ENCODE measurements at regions not wholly inside any gene's neighbourhood (a gene's known extent, or its start where the extent isn't known, plus 50 kb on each side); places are given as distances from the start of the nearest gene placed in this dataset.

DNA sequence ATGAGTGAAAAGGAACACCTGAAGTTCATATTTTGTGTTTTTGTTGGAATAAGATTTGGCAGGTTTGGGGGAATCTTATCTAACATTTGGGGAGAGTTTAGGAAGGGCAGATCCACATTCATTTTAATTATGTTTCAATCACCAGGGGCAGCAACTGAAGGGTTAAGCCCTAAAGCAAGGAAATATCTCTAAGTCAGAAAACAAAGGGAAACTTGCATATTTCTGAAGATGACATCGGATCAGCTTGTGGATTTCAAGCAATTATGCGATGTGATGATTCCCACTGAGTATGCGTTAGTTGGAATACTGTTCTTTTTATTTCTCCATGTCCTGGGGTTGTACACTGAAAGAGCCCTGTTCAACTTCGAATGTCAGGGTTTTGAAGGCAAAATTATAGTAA lies 59.8 kb upstream of the NFIB start:
- no peaks in the 10 kb centered on the region for H3K9me3 ChIP-seq
- TF ChIP-seq, protein P1, sequence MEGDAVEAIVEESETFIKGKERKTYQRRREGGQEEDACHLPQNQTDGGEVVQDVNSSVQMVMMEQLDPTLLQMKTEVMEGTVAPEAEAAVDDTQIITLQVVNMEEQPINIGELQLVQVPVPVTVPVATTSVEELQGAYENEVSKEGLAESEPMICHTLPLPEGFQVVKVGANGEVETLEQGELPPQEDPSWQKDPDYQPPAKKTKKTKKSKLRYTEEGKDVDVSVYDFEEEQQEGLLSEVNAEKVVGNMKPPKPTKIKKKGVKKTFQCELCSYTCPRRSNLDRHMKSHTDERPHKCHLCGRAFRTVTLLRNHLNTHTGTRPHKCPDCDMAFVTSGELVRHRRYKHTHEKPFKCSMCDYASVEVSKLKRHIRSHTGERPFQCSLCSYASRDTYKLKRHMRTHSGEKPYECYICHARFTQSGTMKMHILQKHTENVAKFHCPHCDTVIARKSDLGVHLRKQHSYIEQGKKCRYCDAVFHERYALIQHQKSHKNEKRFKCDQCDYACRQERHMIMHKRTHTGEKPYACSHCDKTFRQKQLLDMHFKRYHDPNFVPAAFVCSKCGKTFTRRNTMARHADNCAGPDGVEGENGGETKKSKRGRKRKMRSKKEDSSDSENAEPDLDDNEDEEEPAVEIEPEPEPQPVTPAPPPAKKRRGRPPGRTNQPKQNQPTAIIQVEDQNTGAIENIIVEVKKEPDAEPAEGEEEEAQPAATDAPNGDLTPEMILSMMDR (IDR thresholded peaks at IDR 0.05): no peak
- intact Hi-C loops (cut with DNase I): no loop called here
- peak overlapping the region in 1 of 2 donors; percentile 3 for H3K27ac ChIP-seq
- no peaks in the 10 kb centered on the region for H3K27me3 ChIP-seq
- no peak overlapping the region for H3K4me3 ChIP-seq
- H3K36me3 ChIP-seq: no peaks in the 10 kb centered on the region
- peaks cover 0 to 22% of the 10 kb centered on the region in 2 donors for H3K4me1 ChIP-seq
- DNase-seq (ENCODE audit: low spot score in 2 of 2): no peak

DNA sequence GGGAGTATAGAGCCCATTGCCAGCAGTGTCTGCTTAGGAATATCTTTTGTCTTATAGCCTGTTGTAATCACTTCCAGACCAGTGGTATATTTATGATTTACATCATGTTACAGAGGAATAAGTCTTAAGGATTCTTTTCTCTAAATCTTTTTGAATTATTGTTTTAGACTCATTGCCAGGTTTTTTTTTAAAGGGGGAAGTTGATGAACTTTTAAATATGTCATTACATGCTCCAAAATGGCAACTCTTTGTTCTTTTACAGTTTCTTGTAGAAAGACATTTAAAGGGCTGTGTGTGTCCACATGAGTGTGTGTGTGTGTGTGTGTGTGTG lies 59.4 kb upstream of the NFIB start:
- TF ChIP-seq, protein P1 (IDR thresholded peaks at IDR 0.05): no peak
- DNase-seq (ENCODE audit: low spot score in 2 of 2): no peak
- Histone ChIP-seq H3K36me3 (no peaks in the 10 kb centered on the region), H3K4me1 (peaks cover 0 to 22% of the 10 kb centered on the region in 2 donors), H3K9me3 (no peaks in the 10 kb centered on the region), H3K27me3 (no peaks in the 10 kb centered on the region), H3K27ac (no peak overlapping the region), H3K4me3 (no peak overlapping the region)
- intact Hi-C loops (cut with DNase I): no loop called here

DNA sequence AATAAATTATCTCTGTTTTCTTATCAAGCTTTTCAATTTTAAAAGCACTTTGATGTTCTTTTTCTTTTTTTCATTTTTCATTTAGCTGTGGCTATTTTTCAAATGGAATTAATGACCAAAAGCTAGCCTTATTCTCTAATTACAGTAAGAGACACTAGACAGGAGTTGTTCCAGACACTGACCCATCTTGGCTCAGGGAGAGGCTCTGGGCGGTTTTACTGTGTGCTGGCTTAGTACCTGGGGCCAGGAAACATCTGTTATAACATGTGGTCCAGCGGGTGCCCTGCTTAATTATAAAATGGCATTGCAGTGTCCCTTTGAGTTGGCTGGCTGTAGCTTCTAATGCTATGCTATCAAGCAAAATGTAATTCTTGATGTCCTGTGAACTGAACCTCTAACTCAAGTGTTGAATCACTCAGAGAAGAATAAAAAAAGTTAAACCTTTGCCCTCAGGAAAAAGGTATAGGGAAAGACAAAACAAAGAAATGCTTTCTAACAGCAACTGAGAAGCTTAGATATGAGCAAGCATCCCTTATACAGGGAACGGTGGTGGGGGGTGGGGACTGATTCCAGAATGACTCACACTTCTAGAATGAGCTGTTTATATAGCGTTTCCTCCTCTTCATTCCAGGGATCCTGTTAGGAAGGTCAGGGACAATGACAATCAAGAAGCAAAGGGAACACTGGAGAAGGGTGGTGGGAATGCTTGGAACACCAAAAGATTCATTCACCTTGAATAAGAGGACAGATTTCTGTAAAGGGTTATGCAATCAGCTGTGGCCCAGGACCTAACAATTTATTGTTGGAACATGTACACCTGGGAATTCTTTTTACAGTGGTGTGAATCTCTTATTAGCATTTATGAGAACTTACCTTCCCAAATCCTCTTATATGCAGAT lies 58.7 kb upstream of the NFIB start:
- Histone ChIP-seq H3K27ac (peak overlapping the region in 1 of 2 donors; percentile 33), H3K36me3 (no peaks in the 10 kb centered on the region), H3K4me3 (no peak overlapping the region), H3K27me3 (no peaks in the 10 kb centered on the region), H3K4me1 (peaks cover 0 to 22% of the 10 kb centered on the region in 2 donors), H3K9me3 (no peaks in the 10 kb centered on the region)
- intact Hi-C loops (cut with DNase I): no loop called here
- peak in 1 of 2 donors; percentile 74 for DNase-seq (ENCODE audit: low spot score in 2 of 2)
- TF ChIP-seq, protein P1 (IDR thresholded peaks at IDR 0.05): no peak

DNA sequence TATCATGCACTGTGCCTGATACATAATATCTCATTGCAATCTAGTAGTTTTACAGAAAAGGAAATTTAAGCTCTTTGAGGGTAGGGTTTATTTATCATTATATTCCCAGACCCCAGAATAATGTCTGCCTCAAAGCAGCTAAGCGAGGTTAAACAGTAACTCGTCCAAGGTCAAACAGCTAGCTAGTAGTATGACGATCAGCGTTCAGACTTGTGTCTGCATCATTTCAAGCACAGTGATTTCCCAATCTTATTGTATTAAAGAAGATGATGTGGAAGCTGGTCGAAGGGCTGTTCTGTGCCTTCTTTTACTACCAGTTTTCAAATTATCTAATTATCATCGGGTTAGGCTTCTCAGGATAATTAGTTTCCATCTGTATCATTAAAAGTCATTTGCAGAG lies 55.1 kb upstream of the NFIB start:
- H3K4me3 ChIP-seq: no peak overlapping the region
- H3K4me1 ChIP-seq: peaks cover 3 to 36% of the 10 kb centered on the region in 2 donors
- H3K27me3 ChIP-seq: no peaks in the 10 kb centered on the region
- H3K36me3 ChIP-seq: no peaks in the 10 kb centered on the region
- no peak for DNase-seq (ENCODE audit: low spot score in 2 of 2)
- intact Hi-C loops (cut with DNase I): no loop called here
- TF ChIP-seq, protein P1 (IDR thresholded peaks at IDR 0.05): no peak
- H3K27ac ChIP-seq: no peak overlapping the region
- H3K9me3 ChIP-seq: no peaks in the 10 kb centered on the region

DNA sequence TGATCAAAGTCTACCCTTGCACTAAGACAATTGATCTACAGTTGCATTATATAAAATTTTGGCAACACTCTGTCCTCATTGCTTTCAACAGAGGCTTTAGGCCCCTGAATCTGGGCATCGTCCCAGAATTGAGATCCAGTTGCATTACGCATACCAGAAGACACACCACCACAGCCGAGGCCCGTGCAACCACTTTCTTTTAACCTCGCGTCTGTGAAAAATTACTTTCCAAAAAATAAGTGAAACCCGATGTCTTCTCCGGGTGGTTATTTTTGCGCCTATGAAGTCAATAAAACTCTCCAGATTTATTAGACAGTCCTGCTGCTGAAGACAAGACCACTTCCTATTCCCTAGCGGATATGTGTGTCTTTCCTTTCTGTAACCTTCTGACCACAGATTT lies 52.1 kb upstream of the NFIB start:
- TF ChIP-seq, protein P1 (IDR thresholded peaks at IDR 0.05): no peak
- DNase-seq (ENCODE audit: low spot score in 2 of 2): peak in 1 of 2 donors; percentile 86
- peak overlapping the region in 1 of 2 donors; percentile 38 for H3K4me3 ChIP-seq
- no peaks in the 10 kb centered on the region for H3K9me3 ChIP-seq
- H3K27me3 ChIP-seq: no peaks in the 10 kb centered on the region
- intact Hi-C loops (cut with DNase I): no loop called here
- H3K4me1 ChIP-seq: peaks cover 3 to 14% of the 10 kb centered on the region in 2 donors
- peak overlapping the region; percentile 81 to 84 for H3K27ac ChIP-seq
- H3K36me3 ChIP-seq: no peaks in the 10 kb centered on the region
